Stimulated activated CD4-positive, alpha-beta T cell treated with anti-CD3 and anti-CD28 coated beads, Interleukin-2, amount 100 ng/mL, for 48 hours (primary cell): ENCODE measurements at regions not wholly inside any gene's neighbourhood (a gene's known extent, or its start where the extent isn't known, plus 50 kb on each side); places are given as distances from the start of the nearest gene placed in this dataset.
"Not testable (repeated sequence)": the region's sequence is repeated elsewhere in the genome, so short reads cannot be mapped to it uniquely, and the experiment has no call there.

ENCODE experiments used
- DNase-seq, 2 donors: peaks; one replicate each; pipeline ENCODE4 v3.0.0-alpha.2; 2020

GRCh38 chr2:125643128-125643527 is 1012.8 kb upstream of the GYPC start:
- DNase-seq, result no peak

GRCh38 chr2:125643585-125643984 is 1012.4 kb upstream of the GYPC start:
- DNase-seq, result no peak

GRCh38 chr2:125644257-125644656 is 1011.7 kb upstream of the GYPC start:
- no peak for DNase-seq

GRCh38 chr2:125652280-125652679 is 1003.7 kb upstream of the GYPC start:
- no peak for DNase-seq

- no peak for DNase-seq
These were observed 1001.7 kb upstream of the GYPC start for GRCh38 chr2:125654226-125654625.

- no peak for DNase-seq
These were observed 999.8 kb upstream of the GYPC start for GRCh38 chr2:125656190-125656589.

- no peak for DNase-seq
These were observed 997.4 kb upstream of the GYPC start for GRCh38 chr2:125658583-125658982.

- DNase-seq, result not testable (repeated sequence)
These were observed 995.6 kb upstream of the GYPC start for GRCh38 chr2:125660369-125660768.

GRCh38 chr2:125667630-125668029 is 988.3 kb upstream of the GYPC start:
- DNase-seq, result no peak

GRCh38 chr2:125679903-125680302 is 976.1 kb upstream of the GYPC start:
- DNase-seq, result no peak

- no peak for DNase-seq
These were observed 975.1 kb upstream of the GYPC start for GRCh38 chr2:125680809-125681208.

- DNase-seq, result no peak
These were observed 974.4 kb upstream of the GYPC start for GRCh38 chr2:125681576-125681975.

GRCh38 chr2:125681976-125682805 is 973.8 kb upstream of the GYPC start:
- no peak for DNase-seq

GRCh38 chr2:125684256-125684655 is 971.7 kb upstream of the GYPC start:
- no peak for DNase-seq

GRCh38 chr2:125684932-125685331 is 971.0 kb upstream of the GYPC start:
- DNase-seq, result no peak

- no peak for DNase-seq
These were observed 959.4 kb upstream of the GYPC start for GRCh38 chr2:125696560-125696959.

GRCh38 chr2:125698280-125698679 is 957.7 kb upstream of the GYPC start:
- no peak for DNase-seq

GRCh38 chr2:125701070-125701469 is 954.9 kb upstream of the GYPC start:
- no peak for DNase-seq

GRCh38 chr2:125707611-125708010 is 948.3 kb upstream of the GYPC start:
- DNase-seq, result no peak

GRCh38 chr2:125710561-125710960 is 945.4 kb upstream of the GYPC start:
- DNase-seq, result no peak

GRCh38 chr2:125711075-125711474 is 944.9 kb upstream of the GYPC start:
- no peak for DNase-seq

- no peak for DNase-seq
These were observed 942.4 kb upstream of the GYPC start for GRCh38 chr2:125713533-125713932.

GRCh38 chr2:125721072-125721721 is 934.8 kb upstream of the GYPC start:
- no peak for DNase-seq

- DNase-seq, result no peak
These were observed 925.0 kb upstream of the GYPC start for GRCh38 chr2:125730921-125731320.

- no peak for DNase-seq
These were observed 919.7 kb upstream of the GYPC start for GRCh38 chr2:125736306-125736705.
